ENCODE measurements at regions not wholly inside any gene's neighbourhood (a gene's known extent, or its start where the extent isn't known, plus 50 kb on each side); places are given as distances from the start of the nearest gene placed in this dataset.

DNA sequence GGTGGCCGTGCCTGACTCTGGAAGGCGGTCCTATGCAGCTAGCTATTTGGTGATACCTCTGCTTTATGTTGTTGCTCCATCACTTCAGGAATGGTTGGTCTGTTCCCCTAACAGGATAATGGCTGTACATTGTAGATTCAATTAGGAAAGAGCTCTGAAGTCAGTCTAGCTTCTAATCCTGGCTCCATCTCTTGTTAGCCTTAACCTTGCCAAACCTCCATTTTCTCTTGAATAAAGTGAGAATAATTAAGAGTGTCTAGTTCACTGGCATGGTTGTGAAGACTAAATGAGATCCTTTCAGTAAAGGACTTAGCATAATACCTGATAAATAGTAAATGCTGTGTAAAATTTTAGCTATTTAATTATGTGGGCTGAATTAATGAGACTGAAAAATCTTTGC, 262.5 kb upstream of the ARHGAP20 start:
- no peak for DNase-seq

DNA sequence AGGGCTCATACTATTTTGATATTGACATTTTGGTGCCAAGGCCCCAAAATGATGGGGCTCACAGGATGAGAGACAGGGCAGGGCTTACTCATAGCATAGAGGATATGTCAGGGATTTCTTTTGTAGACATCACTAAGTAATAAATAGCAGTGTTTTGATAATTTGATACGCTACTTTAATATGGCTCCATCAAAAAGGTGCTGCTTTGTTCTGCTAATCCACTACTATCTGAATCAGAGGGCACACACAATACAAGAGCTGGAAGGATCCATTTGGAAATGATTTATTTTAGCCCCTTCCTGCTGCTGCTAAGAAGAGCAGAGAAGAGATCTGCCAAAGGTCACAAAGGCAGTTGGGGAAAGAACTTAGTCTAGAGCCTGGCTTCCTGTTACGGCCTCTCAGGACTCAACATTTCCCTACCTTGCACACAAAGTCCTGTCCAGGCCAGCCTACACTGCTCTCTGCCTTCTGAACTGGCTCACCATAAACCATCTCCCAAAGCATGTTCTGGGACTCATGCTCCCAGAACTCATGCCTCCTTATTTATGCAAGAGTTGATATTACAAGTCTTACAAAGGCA, 261.3 kb upstream of the ARHGAP20 start:
- DNase-seq = no peak

DNA sequence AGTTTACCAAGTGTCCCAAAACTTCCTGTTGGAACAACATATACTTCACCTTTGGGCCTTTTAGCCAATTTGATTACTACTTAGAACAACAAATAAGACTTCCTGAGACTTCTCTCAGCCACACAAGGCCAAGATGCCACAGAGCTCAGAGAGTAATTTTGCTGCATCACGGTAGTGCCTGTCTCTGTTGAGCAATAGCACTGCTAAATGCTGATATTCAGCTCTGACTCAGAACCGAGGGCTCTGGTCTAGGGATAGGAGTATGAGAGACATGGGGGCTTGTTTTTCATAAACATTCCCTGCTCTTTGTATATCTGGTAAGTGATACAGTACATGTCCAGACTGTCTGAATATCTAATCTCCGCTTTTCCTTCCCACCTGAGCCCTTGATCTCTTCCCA, 260.4 kb upstream of the ARHGAP20 start:
- DNase-seq = no peak

- no peak for DNase-seq
Measured at GRCh38 chr11:110972106-110972505, 259.9 kb upstream of the ARHGAP20 start.

- no peak for DNase-seq
Measured at GRCh38 chr11:110971140-110971539, 258.9 kb upstream of the ARHGAP20 start.

DNA sequence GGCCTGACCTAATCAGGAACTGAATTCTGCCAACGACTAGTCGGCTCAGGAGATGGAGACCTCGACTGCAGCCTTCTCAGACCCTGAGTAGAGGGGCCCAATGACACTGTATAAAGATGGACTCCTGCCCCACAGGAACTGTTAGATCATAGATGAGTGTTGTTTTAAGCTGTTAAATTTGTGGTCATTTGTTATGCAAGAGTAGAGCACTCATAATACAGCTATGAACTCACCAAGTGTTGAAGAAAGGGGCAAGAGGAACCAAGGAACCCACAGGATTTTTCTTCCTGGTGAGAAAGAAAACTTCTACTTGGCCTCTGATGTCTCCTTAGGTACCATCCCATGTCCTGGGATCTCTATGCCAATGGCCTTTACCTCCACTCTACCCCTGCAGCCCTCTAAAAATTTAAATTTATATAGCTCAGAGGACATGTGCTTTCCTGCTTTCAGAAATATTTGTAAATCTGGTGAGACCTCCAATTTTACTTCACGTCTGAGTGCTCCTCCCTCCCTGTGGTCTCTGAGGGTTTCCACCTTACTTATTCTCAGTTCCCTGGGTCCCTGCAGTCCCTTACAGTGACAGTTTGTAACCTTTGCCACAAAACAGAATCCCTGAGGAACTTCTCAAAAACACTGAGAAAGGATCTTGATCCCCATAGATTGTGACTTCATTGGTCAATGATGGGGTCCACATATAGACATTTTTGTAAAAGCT, 256.3 kb upstream of the ARHGAP20 start:
- DNase-seq = no peak

- DNase-seq = no peak
Measured at GRCh38 chr11:110966131-110966530, 253.9 kb upstream of the ARHGAP20 start.

DNA sequence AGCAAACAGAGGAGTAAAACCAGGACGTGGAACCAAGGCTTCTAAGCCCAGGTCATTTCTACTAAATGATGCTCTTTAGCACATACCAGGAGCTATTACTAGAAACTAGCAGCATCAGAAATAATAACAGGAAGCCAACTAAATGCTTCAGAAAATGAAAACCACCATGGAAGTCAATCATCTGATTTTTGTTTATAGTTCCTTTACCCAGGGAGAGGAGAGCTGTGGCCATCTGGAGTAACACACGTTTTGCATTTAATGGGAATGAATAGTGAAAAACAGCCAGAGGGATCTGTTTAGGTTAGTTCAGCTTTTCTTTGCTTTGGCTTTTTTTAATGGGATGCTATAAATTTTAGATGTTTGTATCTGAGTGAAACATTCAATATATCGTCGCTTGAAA, 250.7 kb upstream of the ARHGAP20 start:
- DNase-seq = no peak

DNA sequence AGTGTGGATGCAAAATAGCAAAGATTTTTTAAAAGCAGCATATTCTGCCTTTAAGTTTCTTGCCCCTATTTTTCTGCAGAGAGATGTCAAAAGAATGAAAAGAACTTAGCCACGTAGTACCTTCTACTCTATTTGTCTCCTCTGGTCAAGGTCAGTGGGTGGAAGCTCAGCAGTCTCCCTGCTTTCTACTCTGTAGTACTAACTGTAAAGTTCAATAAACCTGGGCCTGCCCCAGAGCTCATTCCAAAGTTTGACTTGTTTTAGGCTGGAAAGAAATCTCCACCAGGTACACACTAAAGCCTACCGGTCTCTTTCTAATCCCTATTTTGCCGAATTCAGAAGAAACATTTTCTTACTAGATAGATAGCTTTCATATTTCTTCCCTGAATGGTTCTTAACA, 247.9 kb upstream of the ARHGAP20 start:
- DNase-seq = no peak

GRCh38 chr11:110958216-110958615, 246.0 kb upstream of the ARHGAP20 start:
- DNase-seq = no peak

GRCh38 chr11:110955776-110956175, 243.5 kb upstream of the ARHGAP20 start:
- no peak for DNase-seq

DNA sequence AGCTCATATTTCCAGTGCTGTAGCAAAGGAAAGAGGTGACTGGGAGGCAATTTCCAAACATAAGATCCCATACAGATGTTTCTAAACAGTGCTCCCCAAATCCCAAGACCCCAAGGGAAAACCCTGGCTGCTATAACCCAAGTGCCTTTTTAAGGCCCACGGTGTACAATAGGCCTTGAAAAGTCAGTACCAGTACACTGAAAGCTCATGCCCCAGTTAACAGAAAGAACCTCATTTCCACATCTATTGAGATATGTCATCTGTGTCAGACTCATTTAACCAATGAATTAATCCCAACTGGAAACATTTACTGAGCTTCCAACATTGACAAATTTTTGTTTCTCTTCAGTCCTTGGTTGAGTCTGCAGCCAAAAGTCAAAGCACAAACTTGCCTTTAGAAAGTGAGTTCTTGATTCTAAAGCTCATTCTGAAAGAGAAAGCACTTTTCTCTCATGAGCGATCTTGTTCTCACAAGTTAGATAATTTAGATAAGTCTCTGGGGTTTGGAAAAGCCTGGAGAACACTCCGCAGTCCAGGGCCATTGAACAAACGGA, 239.8 kb upstream of the ARHGAP20 start:
- no peak for DNase-seq

DNA sequence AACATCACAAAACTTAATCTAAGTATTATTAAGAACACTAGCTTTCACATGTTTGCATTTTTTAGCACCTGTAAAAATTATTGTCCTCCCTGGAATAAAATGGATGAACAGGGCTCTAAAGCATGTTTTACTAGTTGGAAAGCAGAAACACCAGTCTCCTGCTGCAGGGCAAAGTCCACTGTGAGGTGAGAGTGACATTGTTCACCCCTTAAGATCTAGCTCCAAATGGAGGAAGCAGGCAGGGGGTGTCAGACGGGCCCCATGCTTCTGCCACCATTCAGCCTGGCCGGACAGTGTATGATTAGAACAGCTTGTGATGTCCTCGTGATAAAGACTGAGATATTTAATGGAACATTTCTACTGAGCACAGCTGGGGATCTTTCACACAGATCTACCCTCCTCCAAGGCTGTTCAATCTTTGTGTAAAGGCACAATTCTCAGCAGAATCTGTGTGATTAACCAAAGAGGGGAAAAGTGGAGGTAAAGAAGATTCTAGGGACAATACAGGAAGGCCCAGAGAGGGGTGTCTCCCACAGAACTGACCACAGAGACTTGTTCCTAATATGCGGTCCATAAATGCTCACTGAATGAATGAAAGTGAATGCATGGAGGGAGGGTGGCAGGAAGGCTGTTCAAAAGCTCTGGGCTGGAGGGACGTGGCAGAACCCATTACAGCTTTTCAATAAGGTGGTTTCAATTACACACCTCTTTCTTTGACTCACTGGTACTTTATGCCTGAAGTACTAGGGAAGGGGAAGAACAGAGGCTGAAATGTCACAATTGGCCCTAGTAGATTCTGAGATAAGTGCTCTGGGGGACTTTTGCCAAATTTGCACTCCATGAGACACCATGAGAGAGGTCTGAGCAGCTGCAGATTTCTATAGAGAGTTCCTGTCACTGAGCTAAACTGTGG, 239.1 kb upstream of the ARHGAP20 start:
- no peak for DNase-seq

DNA sequence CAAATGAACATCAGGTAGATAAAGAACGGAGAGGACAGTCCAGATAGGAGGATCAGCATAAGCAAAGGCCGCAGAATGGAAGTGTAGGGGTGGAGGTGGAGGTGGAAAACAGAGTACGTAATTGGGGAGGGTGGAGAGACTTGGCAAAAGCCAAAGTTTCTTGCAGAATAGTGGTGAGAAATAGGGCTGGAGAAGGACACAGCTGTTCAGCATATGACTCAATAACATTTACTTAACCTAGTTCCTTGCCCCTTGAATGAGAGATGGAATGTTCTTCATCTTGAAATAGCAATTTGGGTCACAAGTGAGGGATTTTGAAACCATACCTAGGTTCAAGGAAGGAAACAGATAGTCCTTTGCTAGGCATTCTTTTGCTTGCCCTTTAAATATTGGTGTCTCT, 235.9 kb upstream of the ARHGAP20 start:
- DNase-seq = no peak

- no peak for DNase-seq
Measured at GRCh38 chr11:110947096-110947495, 234.9 kb upstream of the ARHGAP20 start.

- no peak for DNase-seq
Measured at GRCh38 chr11:110939471-110939870, 227.2 kb upstream of the ARHGAP20 start.

GRCh38 chr11:110935018-110935640, 222.9 kb upstream of the ARHGAP20 start:
- DNase-seq = no peak

DNA sequence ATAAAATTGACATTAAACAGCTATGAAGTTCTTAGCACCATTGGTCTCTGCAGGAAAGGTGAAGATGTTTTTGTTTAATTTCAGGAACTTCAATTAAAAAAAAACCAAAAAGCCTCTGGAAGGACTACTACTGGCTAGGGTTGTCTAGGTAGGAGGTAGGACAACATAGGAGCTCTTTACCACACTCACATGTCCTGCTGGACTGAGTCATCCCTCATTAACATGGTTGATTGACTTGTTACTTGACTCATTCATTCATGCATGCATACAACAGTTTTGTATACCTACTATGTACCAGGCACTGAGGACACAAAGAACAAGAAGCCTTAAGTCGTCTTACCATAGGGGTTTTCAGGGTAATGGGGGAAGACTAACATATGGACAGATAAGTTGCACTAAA, 216.9 kb upstream of the ARHGAP20 start:
- no peak for DNase-seq

GRCh38 chr11:110928391-110928790, 216.2 kb upstream of the ARHGAP20 start:
- no peak for DNase-seq

DNA sequence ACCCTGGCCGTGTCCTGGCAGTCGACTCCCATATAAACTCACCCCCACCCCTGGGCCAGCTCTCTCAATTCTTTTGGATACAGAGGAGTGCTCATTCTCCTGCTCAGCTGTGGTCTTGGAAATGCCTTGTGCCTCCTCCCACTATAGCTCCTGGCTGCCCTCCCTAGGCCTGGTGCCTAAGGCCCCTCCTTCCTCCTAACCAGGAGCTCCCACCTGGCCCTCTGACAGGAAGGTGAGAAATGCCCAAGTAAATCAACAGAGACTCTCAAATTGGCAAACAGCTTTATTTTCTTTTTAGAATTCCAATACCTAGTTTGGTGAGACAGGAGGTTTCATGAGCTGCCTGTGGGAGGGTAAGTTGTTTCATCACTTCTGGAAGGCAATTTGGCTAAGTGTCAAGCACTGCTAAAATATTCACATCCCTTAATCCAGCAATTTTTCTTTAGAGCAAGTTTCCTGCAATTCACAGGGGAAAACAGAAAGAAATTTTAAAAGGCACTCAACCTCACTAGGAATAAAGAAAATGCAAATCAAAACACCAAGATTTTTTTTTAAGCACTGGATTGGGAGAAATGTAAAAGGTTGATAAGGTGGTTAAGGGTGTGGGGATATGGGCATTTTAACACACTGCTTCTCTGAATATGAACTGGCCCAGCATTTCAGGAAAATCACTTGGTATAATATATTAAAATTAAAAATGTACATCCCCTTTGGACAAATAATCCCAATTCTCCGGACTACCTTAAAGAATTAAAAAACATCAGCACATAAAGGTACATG, 209.7 kb upstream of the ARHGAP20 start:
- DNase-seq = no peak

- no peak for DNase-seq
Measured at GRCh38 chr11:110919241-110919922, 207.1 kb upstream of the ARHGAP20 start.

- DNase-seq = no peak
Measured at GRCh38 chr11:110918351-110918750, 206.1 kb upstream of the ARHGAP20 start.

Measured in stimulated activated naive CD4-positive, alpha-beta T cell (primary cell).